ACC112 (cell line): ENCODE measurements at regions not wholly inside any gene's neighbourhood (a gene's known extent, or its start where the extent isn't known, plus 50 kb on each side); places are given as distances from the start of the nearest gene placed in this dataset.

Experiments
- H2AFZ ChIP-seq: fragments of 200-600 bp; sonication (generic); one replicate; pipeline ENCODE4 v1.6.0; 2017; ENCODE audit warnings: antibody characterized with exemption, low read length; ENCODE audit not compliant: unreplicated experiment
- H3K27ac ChIP-seq: fragments of 200-600 bp; sonication (generic); 2 replicates; pipeline ENCODE4 v1.5.1; 2014; ENCODE audit warnings: low read depth, mild to moderate bottlenecking, antibody characterized with exemption, low read length, moderate library complexity
- H3K27me3 ChIP-seq: fragments of 200-600 bp; sonication (generic); 2 replicates; pipeline ENCODE4 v1.6.1; 2014; ENCODE audit warnings: mild to moderate bottlenecking, antibody characterized with exemption, low read length, moderate library complexity, mixed read lengths; ENCODE audit not compliant: insufficient read depth
- H3K36me3 ChIP-seq: fragments of 200-600 bp; sonication (generic); 2 replicates; pipeline ENCODE4 v1.6.1; 2016; ENCODE audit warnings: mild to moderate bottlenecking, antibody characterized with exemption, low read length, moderate library complexity, mixed read lengths; ENCODE audit not compliant: insufficient read depth
- H3K4me1 ChIP-seq: fragments of 200-600 bp; sonication (generic); one replicate; pipeline ENCODE4 v1.6.1; 2016; ENCODE audit warnings: low read length, mixed read lengths; ENCODE audit not compliant: insufficient read depth, unreplicated experiment, control insufficient read depth
- H3K4me3 ChIP-seq: fragments of 200-600 bp; sonication (generic); 2 replicates; pipeline ENCODE4 v1.5.1; 2014; ENCODE audit warnings: mild to moderate bottlenecking, low read depth, low read length
- H3K79me2 ChIP-seq: fragments of 200-600 bp; sonication (generic); one replicate; pipeline ENCODE4 v1.6.0; 2016; ENCODE audit warnings: low read length; ENCODE audit not compliant: control insufficient read depth, unreplicated experiment, insufficient read depth

DNA sequence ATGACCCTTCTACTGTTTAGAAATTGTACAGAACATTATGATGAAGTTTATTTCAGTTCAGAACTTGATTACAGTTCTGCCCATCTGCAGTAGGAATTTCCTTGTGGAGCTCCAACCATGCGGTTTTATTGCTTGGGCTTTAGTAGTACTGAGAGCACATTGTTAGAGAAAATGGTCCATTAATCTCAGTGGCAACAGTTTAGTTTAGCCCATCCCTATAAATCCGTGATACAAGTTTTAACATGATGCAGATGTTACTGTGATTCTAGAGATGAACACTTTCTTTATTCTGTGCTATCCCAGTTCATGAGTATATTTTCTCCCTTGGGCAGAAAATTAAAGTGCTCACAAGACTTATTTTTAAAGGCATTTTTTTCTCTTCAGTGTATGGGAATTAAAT is 84.8 kb upstream of the FZD8 start:
- H3K27ac ChIP-seq: no peak overlapping the region

DNA sequence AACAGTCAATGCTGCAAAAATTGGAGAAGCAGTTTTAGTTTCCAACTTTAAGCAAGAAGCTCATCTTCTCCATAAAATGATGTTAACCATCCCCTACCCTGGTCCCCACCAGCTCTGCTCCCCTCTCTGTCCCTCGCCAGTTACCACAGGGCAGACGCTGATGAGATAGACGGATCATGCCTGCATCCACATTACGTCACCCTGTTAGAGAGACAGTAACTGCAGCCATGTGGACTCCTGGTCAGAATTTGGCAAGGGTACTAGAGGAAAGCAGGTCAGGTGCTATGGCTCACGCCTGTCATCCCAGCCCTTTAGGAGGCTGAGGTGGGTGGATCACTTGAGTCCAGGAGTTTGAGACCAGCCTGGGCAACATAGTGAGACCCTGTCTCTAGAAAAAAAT is 81.9 kb upstream of the FZD8 start:
- H3K4me1 ChIP-seq: no peaks in the 10 kb centered on the region
- H3K79me2 ChIP-seq: no peaks in the 10 kb centered on the region
- H3K4me3 ChIP-seq: no peak overlapping the region
- peaks cover 25% of the 10 kb centered on the region for H3K27me3 ChIP-seq
- no peak overlapping the region for H2AFZ ChIP-seq
- H3K36me3 ChIP-seq: no peaks in the 10 kb centered on the region
- H3K27ac ChIP-seq: no peak overlapping the region

More for the DNA sequence above, 84.8 kb upstream of the FZD8 start:
- H3K4me3 ChIP-seq: no peak overlapping the region
- H3K36me3 ChIP-seq: no peaks in the 10 kb centered on the region
- H3K79me2 ChIP-seq: no peaks in the 10 kb centered on the region
- no peak overlapping the region for H2AFZ ChIP-seq
- no peaks in the 10 kb centered on the region for H3K4me1 ChIP-seq
- peaks cover 23% of the 10 kb centered on the region for H3K27me3 ChIP-seq

DNA sequence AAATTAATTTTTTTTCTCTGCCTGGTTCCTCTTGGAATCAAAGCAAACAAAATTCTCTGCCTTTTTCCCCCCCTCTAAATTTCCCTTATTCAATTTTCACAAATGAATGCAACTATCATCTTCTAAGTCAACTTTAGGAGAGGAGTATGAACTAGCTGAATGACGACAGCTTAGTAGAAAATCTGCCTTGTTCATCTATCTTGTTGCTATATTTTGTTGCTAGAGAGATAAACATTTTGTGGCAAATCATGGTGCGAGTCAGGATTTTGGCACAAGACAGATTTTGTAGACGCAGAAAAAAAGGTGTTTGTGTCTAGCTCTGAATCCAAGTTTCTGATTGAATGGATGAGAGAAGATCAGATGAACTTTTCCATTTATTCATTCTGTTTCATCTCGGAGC is 81.0 kb upstream of the FZD8 start:
- H2AFZ ChIP-seq: no peak overlapping the region
- no peak overlapping the region for H3K27ac ChIP-seq
- no peaks in the 10 kb centered on the region for H3K4me1 ChIP-seq
- peaks cover 25% of the 10 kb centered on the region for H3K27me3 ChIP-seq
- no peaks in the 10 kb centered on the region for H3K36me3 ChIP-seq
- H3K79me2 ChIP-seq: no peaks in the 10 kb centered on the region
- H3K4me3 ChIP-seq: no peak overlapping the region

DNA sequence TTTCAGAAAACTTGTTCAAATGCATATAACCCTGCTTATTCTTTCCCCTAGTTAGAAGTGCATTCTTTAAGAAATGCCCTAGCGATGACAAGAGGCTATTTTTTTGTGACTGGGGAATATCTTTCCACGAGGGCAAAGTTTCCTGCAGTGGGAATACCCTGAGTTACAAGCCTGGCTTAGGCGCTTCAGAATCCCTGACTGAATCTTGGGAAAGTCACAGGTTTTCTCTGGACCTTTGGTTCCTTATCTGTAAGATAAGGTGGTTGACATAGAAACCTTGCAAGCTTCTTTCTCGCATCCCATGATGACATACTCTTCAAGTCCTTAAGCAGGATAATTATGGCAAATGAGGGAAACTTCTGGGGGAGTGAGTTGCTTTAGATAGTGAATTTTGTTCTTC is 80.5 kb upstream of the FZD8 start:
- Histone ChIP-seq H3K79me2 (no peaks in the 10 kb centered on the region), H3K36me3 (no peaks in the 10 kb centered on the region), H3K27me3 (peaks cover 25% of the 10 kb centered on the region), H3K4me1 (no peaks in the 10 kb centered on the region), H2AFZ (no peak overlapping the region), H3K27ac (no peak overlapping the region), H3K4me3 (no peak overlapping the region)

DNA sequence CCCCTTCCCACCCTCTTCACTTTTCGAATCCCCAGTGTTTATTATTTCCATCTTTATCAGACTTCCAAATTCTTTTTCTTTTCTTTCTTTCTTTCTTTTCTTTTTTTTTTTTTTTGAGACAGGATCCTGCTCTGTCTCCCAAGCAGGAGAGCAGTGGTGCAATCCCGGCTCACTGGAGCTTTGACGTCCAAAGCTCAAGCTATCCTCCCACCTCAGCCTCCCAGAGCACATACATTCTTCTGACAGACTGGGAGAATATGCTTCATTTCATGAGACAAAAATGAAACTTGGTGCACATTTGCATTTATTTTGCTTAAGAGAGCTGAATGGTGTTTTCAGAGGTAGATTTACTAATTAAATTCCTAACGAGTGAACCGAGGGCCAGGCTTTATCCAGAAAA is 80.1 kb upstream of the FZD8 start:
- H2AFZ ChIP-seq: no peak overlapping the region
- no peaks in the 10 kb centered on the region for H3K4me1 ChIP-seq
- no peak overlapping the region for H3K27ac ChIP-seq
- no peaks in the 10 kb centered on the region for H3K79me2 ChIP-seq
- H3K4me3 ChIP-seq: no peak overlapping the region
- no peaks in the 10 kb centered on the region for H3K36me3 ChIP-seq
- peaks cover 25% of the 10 kb centered on the region for H3K27me3 ChIP-seq

DNA sequence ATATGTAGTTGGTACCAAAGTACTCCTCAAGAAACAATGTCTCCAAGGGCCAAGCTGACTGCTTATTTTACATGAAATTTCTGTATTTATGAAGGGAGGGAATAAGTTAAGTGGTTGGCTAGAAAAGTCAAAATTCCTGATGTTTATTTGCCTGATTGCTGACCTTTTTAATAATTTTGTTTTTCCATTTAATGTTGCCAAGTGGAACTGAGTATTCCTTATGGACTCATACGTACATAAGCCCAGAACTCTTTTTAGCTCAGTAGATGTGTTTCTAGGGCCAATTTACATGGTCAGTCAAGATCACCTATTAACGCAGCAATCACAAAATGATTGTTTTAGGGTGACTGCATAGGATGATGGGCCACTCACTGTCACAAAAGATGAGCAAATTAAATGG is 78.3 kb upstream of the FZD8 start:
- H3K4me3 ChIP-seq: no peak overlapping the region
- no peak overlapping the region for H2AFZ ChIP-seq
- peaks cover 25% of the 10 kb centered on the region for H3K27me3 ChIP-seq

DNA sequence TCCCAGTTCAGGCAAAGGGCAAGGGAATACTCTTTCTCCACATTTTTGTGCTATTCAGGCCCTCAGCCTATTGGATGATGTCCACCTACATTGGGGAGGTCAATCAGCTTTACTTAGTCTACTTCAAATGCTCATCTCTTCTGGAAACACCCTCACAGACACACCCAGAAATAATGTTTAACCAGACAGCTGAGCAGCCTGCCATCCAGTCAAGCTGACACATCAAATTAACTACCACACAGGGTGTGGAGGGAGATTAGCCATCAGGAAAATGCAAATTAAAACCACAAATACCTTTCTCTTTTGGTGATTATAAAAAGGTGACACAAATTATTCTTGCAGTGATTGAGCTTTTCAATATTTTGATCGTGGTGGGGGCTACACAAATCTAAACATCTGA is 74.7 kb upstream of the FZD8 start:
- peaks cover 20% of the 10 kb centered on the region; the same call in 1 of the 2 replicates for H3K27me3 ChIP-seq
- H3K4me1 ChIP-seq: no peaks in the 10 kb centered on the region
- no peak overlapping the region for H3K4me3 ChIP-seq
- H2AFZ ChIP-seq: no peak overlapping the region
- H3K27ac ChIP-seq: no peak overlapping the region
- H3K36me3 ChIP-seq: no peaks in the 10 kb centered on the region
- H3K79me2 ChIP-seq: no peaks in the 10 kb centered on the region

More for the DNA sequence above, 78.3 kb upstream of the FZD8 start:
- H3K4me1 ChIP-seq: no peaks in the 10 kb centered on the region
- no peak overlapping the region for H3K27ac ChIP-seq
- no peaks in the 10 kb centered on the region for H3K36me3 ChIP-seq
- H3K79me2 ChIP-seq: no peaks in the 10 kb centered on the region

DNA sequence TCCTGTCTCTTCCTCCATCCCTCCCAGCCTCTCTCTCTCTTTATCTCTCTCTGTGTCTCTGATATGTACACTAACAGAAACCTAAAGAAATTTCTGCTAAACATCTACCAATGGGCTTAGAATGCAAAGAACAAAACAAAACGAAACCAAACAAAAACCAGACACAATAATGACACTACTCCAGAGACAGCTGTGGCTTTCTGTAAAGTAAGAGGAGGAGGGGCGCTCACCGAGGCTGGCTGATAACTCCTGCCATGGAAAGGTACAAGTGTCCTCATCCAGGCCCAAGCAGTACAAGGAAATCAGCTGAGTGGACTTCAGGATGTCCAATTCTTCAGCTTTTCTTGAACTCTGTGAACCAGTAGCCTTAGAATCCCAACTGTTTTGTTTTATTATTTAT is 70.4 kb upstream of the FZD8 start:
- H3K27ac ChIP-seq: no peak overlapping the region
- H3K27me3 ChIP-seq: peaks cover 26% of the 10 kb centered on the region
- H2AFZ ChIP-seq: no peak overlapping the region
- H3K79me2 ChIP-seq: no peaks in the 10 kb centered on the region
- H3K4me1 ChIP-seq: no peaks in the 10 kb centered on the region
- no peaks in the 10 kb centered on the region for H3K36me3 ChIP-seq
- H3K4me3 ChIP-seq: no peak overlapping the region

DNA sequence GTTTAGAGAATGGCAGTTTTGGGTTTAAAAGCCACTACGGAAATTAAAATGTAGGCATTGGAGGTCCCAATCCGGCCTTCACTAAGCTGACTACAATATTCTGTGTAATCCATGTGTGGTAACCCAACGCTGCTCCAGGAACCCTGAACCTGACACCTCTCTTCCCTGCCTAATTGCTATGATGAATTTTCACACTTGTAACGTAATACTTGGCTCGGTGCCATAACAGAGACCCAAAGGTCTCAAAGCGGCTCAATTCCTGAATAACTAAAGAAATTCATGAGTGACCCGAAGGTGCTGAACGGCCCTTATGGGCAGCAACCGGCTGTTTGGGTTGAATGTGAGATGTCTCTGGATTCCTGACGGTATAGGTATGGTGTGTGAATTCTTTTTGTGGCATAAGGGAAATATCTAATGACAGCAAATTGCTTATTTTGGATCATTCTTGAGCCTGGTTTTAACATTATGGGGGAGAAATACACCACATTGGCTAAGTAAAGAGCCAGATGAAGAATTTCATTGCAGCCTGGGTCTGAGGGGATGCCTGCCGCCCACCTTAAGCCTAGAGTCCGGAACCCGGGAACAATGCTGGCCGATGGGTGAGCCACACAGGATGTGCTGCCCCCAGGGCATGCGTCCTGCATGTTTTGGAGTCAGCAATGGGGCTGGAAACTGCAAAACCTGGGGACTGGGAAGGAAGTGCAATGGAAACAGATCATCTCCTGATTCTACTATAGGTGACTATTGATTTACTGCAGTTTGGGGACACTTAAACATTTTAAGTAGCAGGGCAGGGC is 69.7 kb upstream of the FZD8 start:
- no peak overlapping the region for H3K27ac ChIP-seq
- no peaks in the 10 kb centered on the region for H3K36me3 ChIP-seq
- no peak overlapping the region for H3K4me3 ChIP-seq
- H3K4me1 ChIP-seq: no peaks in the 10 kb centered on the region
- H3K27me3 ChIP-seq: peaks cover 26% of the 10 kb centered on the region
- no peaks in the 10 kb centered on the region for H3K79me2 ChIP-seq
- no peak overlapping the region for H2AFZ ChIP-seq

DNA sequence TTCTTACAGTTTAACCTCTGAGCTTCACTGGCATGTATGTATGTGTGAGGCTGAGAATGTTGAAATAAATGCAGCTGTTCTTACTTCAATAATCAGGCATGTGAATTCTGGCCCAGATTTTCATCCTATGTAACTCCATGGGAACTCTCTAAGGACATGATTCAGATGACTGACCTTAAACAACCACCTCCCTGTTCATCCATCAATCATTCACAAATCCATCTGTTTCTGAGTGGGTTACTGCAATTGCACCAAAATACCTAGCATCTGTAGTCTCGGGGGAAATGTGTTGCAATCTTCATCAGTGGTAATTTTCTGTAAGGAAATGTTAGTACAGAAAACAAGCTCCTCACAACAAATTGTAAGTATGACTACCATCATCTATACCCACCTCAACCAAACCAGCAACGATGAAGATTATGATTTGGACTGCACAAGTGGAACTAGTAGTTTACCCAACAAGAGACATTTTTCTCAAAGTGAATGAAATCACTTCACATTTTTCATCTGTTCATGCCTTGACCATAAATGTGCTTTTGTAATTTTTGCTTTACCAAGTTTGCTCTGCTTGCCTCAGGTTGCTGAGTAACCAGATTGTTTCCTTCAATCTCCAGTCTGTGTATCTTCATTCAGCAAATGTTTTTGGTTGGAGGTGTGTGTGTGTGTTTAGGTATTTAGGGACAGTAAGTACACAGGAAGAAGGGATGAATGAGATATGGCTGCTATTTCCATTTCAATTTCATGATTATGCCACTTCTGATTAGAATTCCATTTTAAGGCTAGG is 65.7 kb upstream of the FZD8 start:
- H2AFZ ChIP-seq: no peak overlapping the region
- H3K36me3 ChIP-seq: no peaks in the 10 kb centered on the region
- no peaks in the 10 kb centered on the region for H3K79me2 ChIP-seq
- no peak overlapping the region for H3K27ac ChIP-seq
- no peaks in the 10 kb centered on the region for H3K4me1 ChIP-seq
- peaks cover 16% of the 10 kb centered on the region; the same call in 1 of the 2 replicates for H3K27me3 ChIP-seq
- H3K4me3 ChIP-seq: no peak overlapping the region

DNA sequence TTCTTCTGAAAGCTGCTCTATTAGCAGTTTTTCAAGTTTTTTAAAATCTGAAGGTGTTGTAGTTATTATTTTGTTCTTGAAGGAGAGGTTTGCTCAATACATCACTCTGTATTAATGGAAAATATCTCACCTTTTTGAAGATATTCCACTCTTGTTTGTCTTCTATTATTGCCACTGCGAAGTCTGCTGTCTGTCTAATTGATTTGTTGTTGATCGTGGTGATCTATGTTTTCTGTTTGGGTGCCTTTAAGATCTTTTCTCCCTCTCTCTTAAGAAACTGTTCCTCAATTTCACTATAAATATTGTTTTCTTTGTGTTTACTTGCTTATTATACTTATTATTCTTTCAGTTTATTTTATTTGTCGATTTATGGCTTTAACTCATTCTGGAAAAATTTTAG is 64.9 kb upstream of the FZD8 start:
- Histone ChIP-seq H3K36me3 (no peaks in the 10 kb centered on the region), H3K27ac (no peak overlapping the region), H3K4me1 (no peaks in the 10 kb centered on the region), H3K27me3 (peaks cover 15% of the 10 kb centered on the region), H3K79me2 (no peaks in the 10 kb centered on the region), H3K4me3 (no peak overlapping the region), H2AFZ (no peak overlapping the region)
